ENCODE measurements at regions not wholly inside any gene's neighbourhood (a gene's known extent, or its start where the extent isn't known, plus 50 kb on each side); places are given as distances from the start of the nearest gene placed in this dataset.

- H3K4me3 ChIP-seq (ENCODE audit: low read length): no peak overlapping the region
- DNase-seq (ENCODE audit: low read depth): no peak
- no peak for TF ChIP-seq CTCF (conservative IDR thresholded peaks at IDR 0.05; ENCODE audit: low read depth, low read length)
These were observed 395.1 kb downstream of the PLK2 start for GRCh38 chr5:58064801-58065200.

- DNase-seq (ENCODE audit: low read depth): no peak
- TF ChIP-seq CTCF (conservative IDR thresholded peaks at IDR 0.05; ENCODE audit: low read depth, low read length): no peak
- no peak overlapping the region for H3K4me3 ChIP-seq (ENCODE audit: low read length)
These were observed 398.9 kb downstream of the PLK2 start for GRCh38 chr5:58060996-58061395.

GRCh38 chr5:58057324-58057723 is 402.6 kb downstream of the PLK2 start:
- no peak for TF ChIP-seq CTCF (conservative IDR thresholded peaks at IDR 0.05; ENCODE audit: low read depth, low read length)
- no peak for DNase-seq (ENCODE audit: low read depth)

GRCh38 chr5:58056546-58056945 is 403.3 kb downstream of the PLK2 start:
- H3K4me3 ChIP-seq (ENCODE audit: low read length): no peak overlapping the region
- TF ChIP-seq CTCF (conservative IDR thresholded peaks at IDR 0.05; ENCODE audit: low read depth, low read length): no peak
- DNase-seq (ENCODE audit: low read depth): peak; percentile 62

More at GRCh38 chr5:58057324-58057723, 402.6 kb downstream of the PLK2 start:
- H3K4me3 ChIP-seq (ENCODE audit: low read length): no peak overlapping the region

- DNase-seq (ENCODE audit: low read depth): no peak
- no peak overlapping the region for H3K4me3 ChIP-seq (ENCODE audit: low read length)
- no peak for TF ChIP-seq CTCF (conservative IDR thresholded peaks at IDR 0.05; ENCODE audit: low read depth, low read length)
These were observed 405.9 kb downstream of the PLK2 start for GRCh38 chr5:58054018-58054417.

- DNase-seq (ENCODE audit: low read depth): no peak
- no peak for TF ChIP-seq CTCF (conservative IDR thresholded peaks at IDR 0.05; ENCODE audit: low read depth, low read length)
- H3K4me3 ChIP-seq (ENCODE audit: low read length): no peak overlapping the region
These were observed 410.9 kb downstream of the PLK2 start for GRCh38 chr5:58048954-58049353.

- H3K4me3 ChIP-seq (ENCODE audit: low read length): no peak overlapping the region
- no peak for DNase-seq (ENCODE audit: low read depth)
- TF ChIP-seq CTCF (conservative IDR thresholded peaks at IDR 0.05; ENCODE audit: low read depth, low read length): no peak
These were observed 411.5 kb downstream of the PLK2 start for GRCh38 chr5:58048185-58048925.

Data from retinal pigment epithelial cell (primary cell).